ENCODE measurements at regions not wholly inside any gene's neighbourhood (a gene's known extent, or its start where the extent isn't known, plus 50 kb on each side); places are given as distances from the start of the nearest gene placed in this dataset.

- DNase-seq (ENCODE audit: low spot score in 2 of 2), result no peak
- in situ Hi-C loops (cut with MboI; ENCODE audit: low sequenced_read_pairs), result no loop called here
- Histone ChIP-seq H3K9me3 (peaks cover 35% of the 10 kb centered on the region), H3K4me1 (no peaks in the 10 kb centered on the region), H3K27me3 (ENCODE audit: low read depth) (no peaks in the 10 kb centered on the region), H3K36me3 (replicated peaks) (no peaks in the 10 kb centered on the region), H3K4me3 (no peak overlapping the region)
Measured at GRCh38 chr15:87167055-87167454, 1087.4 kb downstream of the AGBL1 start.

GRCh38 chr15:87155771-87156170 is 1076.1 kb downstream of the AGBL1 start:
- H3K36me3 ChIP-seq (replicated peaks), result no peaks in the 10 kb centered on the region
- in situ Hi-C loops (cut with MboI; ENCODE audit: low sequenced_read_pairs), result no loop called here
- no peaks in the 10 kb centered on the region for H3K4me1 ChIP-seq
- no peak for DNase-seq (ENCODE audit: low spot score in 2 of 2)
- no peaks in the 10 kb centered on the region for H3K27me3 ChIP-seq (ENCODE audit: low read depth)
- H3K9me3 ChIP-seq, result peaks cover 15% of the 10 kb centered on the region; the same call in 1 of the 2 replicates
- H3K4me3 ChIP-seq, result no peak overlapping the region

GRCh38 chr15:87154761-87155160 is 1075.1 kb downstream of the AGBL1 start:
- Histone ChIP-seq H3K9me3 (peaks cover 8% of the 10 kb centered on the region; the same call in 1 of the 2 replicates), H3K27me3 (ENCODE audit: low read depth) (no peaks in the 10 kb centered on the region), H3K4me1 (no peaks in the 10 kb centered on the region), H3K4me3 (no peak overlapping the region), H3K36me3 (replicated peaks) (no peaks in the 10 kb centered on the region)
- no peak for DNase-seq (ENCODE audit: low spot score in 2 of 2)
- in situ Hi-C loops (cut with MboI; ENCODE audit: low sequenced_read_pairs), result no loop called here

- no peak for DNase-seq (ENCODE audit: low spot score in 2 of 2)
- Histone ChIP-seq H3K9me3 (peaks cover 6% of the 10 kb centered on the region; the same call in 1 of the 2 replicates), H3K27me3 (ENCODE audit: low read depth) (no peaks in the 10 kb centered on the region), H3K4me1 (no peaks in the 10 kb centered on the region), H3K4me3 (no peak overlapping the region), H3K36me3 (replicated peaks) (no peaks in the 10 kb centered on the region)
- in situ Hi-C loops (cut with MboI; ENCODE audit: low sequenced_read_pairs), result no loop called here
Measured at GRCh38 chr15:87151202-87151748, 1071.6 kb downstream of the AGBL1 start.

GRCh38 chr15:87145696-87146095 is 1066.0 kb downstream of the AGBL1 start:
- DNase-seq (ENCODE audit: low spot score in 2 of 2), result no peak
- Histone ChIP-seq H3K36me3 (replicated peaks) (no peaks in the 10 kb centered on the region), H3K9me3 (peaks cover 2% of the 10 kb centered on the region), H3K4me1 (no peaks in the 10 kb centered on the region), H3K27me3 (ENCODE audit: low read depth) (no peaks in the 10 kb centered on the region), H3K4me3 (no peak overlapping the region)
- in situ Hi-C loops (cut with MboI; ENCODE audit: low sequenced_read_pairs), result no loop called here

GRCh38 chr15:87144775-87145174 is 1065.1 kb downstream of the AGBL1 start:
- peaks cover 2% of the 10 kb centered on the region for H3K9me3 ChIP-seq
- DNase-seq (ENCODE audit: low spot score in 2 of 2), result no peak
- H3K36me3 ChIP-seq (replicated peaks), result no peaks in the 10 kb centered on the region
- H3K4me3 ChIP-seq, result no peak overlapping the region
- H3K4me1 ChIP-seq, result no peaks in the 10 kb centered on the region
- in situ Hi-C loops (cut with MboI; ENCODE audit: low sequenced_read_pairs), result no loop called here
- H3K27me3 ChIP-seq (ENCODE audit: low read depth), result no peaks in the 10 kb centered on the region

GRCh38 chr15:87142096-87142495 is 1062.4 kb downstream of the AGBL1 start:
- no peaks in the 10 kb centered on the region for H3K27me3 ChIP-seq (ENCODE audit: low read depth)
- H3K4me3 ChIP-seq, result no peak overlapping the region
- DNase-seq (ENCODE audit: low spot score in 2 of 2), result no peak
- no peaks in the 10 kb centered on the region for H3K4me1 ChIP-seq
- peaks cover 7% of the 10 kb centered on the region for H3K9me3 ChIP-seq
- in situ Hi-C loops (cut with MboI; ENCODE audit: low sequenced_read_pairs), result no loop called here
- no peaks in the 10 kb centered on the region for H3K36me3 ChIP-seq (replicated peaks)

GRCh38 chr15:87135109-87135508 is 1055.4 kb downstream of the AGBL1 start:
- no peak for DNase-seq (ENCODE audit: low spot score in 2 of 2)
- in situ Hi-C loops (cut with MboI; ENCODE audit: low sequenced_read_pairs), result no loop called here

GRCh38 chr15:87133704-87134103 is 1054.0 kb downstream of the AGBL1 start:
- Histone ChIP-seq H3K4me1 (no peaks in the 10 kb centered on the region), H3K9me3 (peaks cover 9% of the 10 kb centered on the region; the same call in 1 of the 2 replicates), H3K36me3 (replicated peaks) (no peaks in the 10 kb centered on the region), H3K27me3 (ENCODE audit: low read depth) (no peaks in the 10 kb centered on the region), H3K4me3 (no peak overlapping the region)
- in situ Hi-C loops (cut with MboI; ENCODE audit: low sequenced_read_pairs), result no loop called here
- DNase-seq (ENCODE audit: low spot score in 2 of 2), result no peak

More at GRCh38 chr15:87135109-87135508, 1055.4 kb downstream of the AGBL1 start:
- Histone ChIP-seq H3K4me3 (no peak overlapping the region), H3K4me1 (no peaks in the 10 kb centered on the region), H3K36me3 (replicated peaks) (no peaks in the 10 kb centered on the region), H3K9me3 (peaks cover 6% of the 10 kb centered on the region; the same call in 1 of the 2 replicates), H3K27me3 (ENCODE audit: low read depth) (no peaks in the 10 kb centered on the region)

- no peaks in the 10 kb centered on the region for H3K36me3 ChIP-seq (replicated peaks)
- DNase-seq (ENCODE audit: low spot score in 2 of 2), result no peak
- H3K9me3 ChIP-seq, result peaks cover 10% of the 10 kb centered on the region
- no peak overlapping the region for H3K4me3 ChIP-seq
- H3K27me3 ChIP-seq (ENCODE audit: low read depth), result no peaks in the 10 kb centered on the region
- no peaks in the 10 kb centered on the region for H3K4me1 ChIP-seq
- in situ Hi-C loops (cut with MboI; ENCODE audit: low sequenced_read_pairs), result no loop called here
Measured at GRCh38 chr15:87131067-87131466, 1051.4 kb downstream of the AGBL1 start.

- DNase-seq (ENCODE audit: low spot score in 2 of 2), result no peak
- H3K4me3 ChIP-seq, result no peak overlapping the region
- no peaks in the 10 kb centered on the region for H3K36me3 ChIP-seq (replicated peaks)
- peaks cover 18% of the 10 kb centered on the region for H3K9me3 ChIP-seq
- H3K27me3 ChIP-seq (ENCODE audit: low read depth), result no peaks in the 10 kb centered on the region
- no peaks in the 10 kb centered on the region for H3K4me1 ChIP-seq
- in situ Hi-C loops (cut with MboI; ENCODE audit: low sequenced_read_pairs), result no loop called here
Measured at GRCh38 chr15:87129916-87130315, 1050.2 kb downstream of the AGBL1 start.

GRCh38 chr15:87123676-87124382 is 1044.2 kb downstream of the AGBL1 start:
- DNase-seq (ENCODE audit: low spot score in 2 of 2), result no peak
- in situ Hi-C loops (cut with MboI; ENCODE audit: low sequenced_read_pairs), result no loop called here
- peaks cover 15% of the 10 kb centered on the region for H3K9me3 ChIP-seq
- H3K36me3 ChIP-seq (replicated peaks), result no peaks in the 10 kb centered on the region
- H3K27me3 ChIP-seq (ENCODE audit: low read depth), result no peaks in the 10 kb centered on the region
- H3K4me1 ChIP-seq, result no peaks in the 10 kb centered on the region
- no peak overlapping the region for H3K4me3 ChIP-seq

GRCh38 chr15:87121336-87121735 is 1041.7 kb downstream of the AGBL1 start:
- no peaks in the 10 kb centered on the region for H3K27me3 ChIP-seq (ENCODE audit: low read depth)
- H3K9me3 ChIP-seq, result peaks cover 12% of the 10 kb centered on the region
- DNase-seq (ENCODE audit: low spot score in 2 of 2), result no peak
- no peak overlapping the region for H3K4me3 ChIP-seq
- H3K36me3 ChIP-seq (replicated peaks), result no peaks in the 10 kb centered on the region
- in situ Hi-C loops (cut with MboI; ENCODE audit: low sequenced_read_pairs), result no loop called here
- H3K4me1 ChIP-seq, result no peaks in the 10 kb centered on the region

- H3K4me1 ChIP-seq, result no peaks in the 10 kb centered on the region
- in situ Hi-C loops (cut with MboI; ENCODE audit: low sequenced_read_pairs), result no loop called here
- H3K9me3 ChIP-seq, result peaks cover 5% of the 10 kb centered on the region
- no peak for DNase-seq (ENCODE audit: low spot score in 2 of 2)
- H3K27me3 ChIP-seq (ENCODE audit: low read depth), result no peaks in the 10 kb centered on the region
- no peaks in the 10 kb centered on the region for H3K36me3 ChIP-seq (replicated peaks)
- H3K4me3 ChIP-seq, result no peak overlapping the region
Measured at GRCh38 chr15:87120555-87120954, 1040.9 kb downstream of the AGBL1 start.
